ENCODE measurements at regions not wholly inside any gene's neighbourhood (a gene's known extent, or its start where the extent isn't known, plus 50 kb on each side); places are given as distances from the start of the nearest gene placed in this dataset.
"Not testable (repeated sequence)": the region's sequence is repeated elsewhere in the genome, so short reads cannot be mapped to it uniquely, and the experiment has no call there.

DNA sequence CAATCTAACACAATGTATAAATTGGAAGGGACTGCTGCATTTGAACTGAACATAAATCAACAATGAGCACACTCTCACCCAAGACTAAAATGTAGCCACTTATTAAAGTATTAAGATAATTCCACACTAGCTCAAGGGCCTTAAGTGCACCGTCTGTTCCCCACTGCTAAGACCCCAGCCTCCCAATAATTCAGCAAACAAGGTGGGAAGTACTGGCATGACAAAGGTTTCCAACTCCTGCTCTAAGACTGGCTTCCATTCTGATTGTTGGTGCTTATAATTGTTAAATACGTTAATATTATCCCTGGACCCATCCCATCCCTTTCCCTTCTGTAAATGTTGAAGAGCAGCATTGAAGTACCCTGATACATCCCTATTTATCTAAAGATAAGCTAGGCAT is 636.7 kb downstream of the NR2F1-AS1 start:
- Mint-ChIP-seq H3K4me3 (no peak overlapping the region), H3K9me3 (peaks cover 0 to 5% of the 10 kb centered on the region in 2 donors), H3K36me3 (ENCODE audit: insufficient read depth in 2 of 2) (no peaks in the 10 kb centered on the region), H3K27me3 (ENCODE audit: low read depth) (no peaks in the 10 kb centered on the region), H3K4me1 (ENCODE audit: low read depth) (no peaks in the 10 kb centered on the region), H3K27ac (no peak overlapping the region)
- DNase-seq (no peak), ATAC-seq (replicated peaks in 1 of 2) (no peak)

DNA sequence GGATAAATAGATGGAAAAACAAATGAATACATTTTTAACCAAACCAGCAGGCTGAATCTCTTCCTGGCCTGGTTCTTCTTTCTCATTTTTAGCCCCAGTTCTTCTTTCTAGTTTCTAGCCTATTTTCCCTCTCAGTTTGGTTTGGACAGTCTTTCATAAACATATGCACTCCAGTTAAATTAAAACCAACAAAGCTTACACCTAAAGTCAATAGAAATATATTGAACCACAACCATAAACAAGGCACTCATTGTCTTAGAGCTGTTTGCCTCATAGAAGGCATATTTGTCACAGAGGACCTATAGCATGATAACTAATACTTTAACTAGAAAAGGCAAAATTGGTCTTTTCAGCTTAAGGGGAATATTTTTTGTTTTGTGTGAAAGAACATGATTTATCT is 638.3 kb downstream of the NR2F1-AS1 start:
- no peak overlapping the region for H3K27ac Mint-ChIP-seq
- peaks cover 0 to 2% of the 10 kb centered on the region in 2 donors for H3K9me3 Mint-ChIP-seq
- H3K27me3 Mint-ChIP-seq (ENCODE audit: low read depth) = no peaks in the 10 kb centered on the region
- no peak for ATAC-seq (replicated peaks in 1 of 2)
- no peaks in the 10 kb centered on the region for H3K4me1 Mint-ChIP-seq (ENCODE audit: low read depth)
- DNase-seq = no peak
- no peak overlapping the region for H3K4me3 Mint-ChIP-seq
- H3K36me3 Mint-ChIP-seq (ENCODE audit: insufficient read depth in 2 of 2) = no peaks in the 10 kb centered on the region

DNA sequence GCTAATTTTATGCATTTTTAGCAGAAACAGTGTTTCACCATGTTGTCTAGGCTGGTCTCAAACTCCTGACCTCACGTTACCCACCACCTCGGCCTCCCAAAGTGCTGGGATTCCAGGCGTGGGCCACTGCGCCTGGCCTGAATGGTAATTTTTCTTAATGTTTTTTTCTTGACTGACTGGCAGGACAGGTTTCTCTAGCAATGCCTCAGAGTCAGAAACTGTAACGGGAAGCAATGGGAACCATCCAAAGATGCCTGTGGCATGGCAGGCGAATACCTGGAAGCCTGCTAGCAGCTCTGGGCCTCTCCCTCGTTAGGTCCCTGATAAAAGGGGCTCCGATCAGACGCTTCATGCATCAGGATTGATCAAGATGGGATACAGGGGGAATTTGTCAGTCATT is 639.2 kb downstream of the NR2F1-AS1 start:
- Mint-ChIP-seq H3K36me3 (ENCODE audit: insufficient read depth in 2 of 2) (no peaks in the 10 kb centered on the region), H3K9me3 (peaks cover 0 to 1% of the 10 kb centered on the region in 2 donors), H3K27ac (no peak overlapping the region), H3K4me1 (ENCODE audit: low read depth) (no peaks in the 10 kb centered on the region), H3K4me3 (no peak overlapping the region), H3K27me3 (ENCODE audit: low read depth) (no peaks in the 10 kb centered on the region)
- no peak for DNase-seq
- no peak for ATAC-seq (replicated peaks in 1 of 2)

DNA sequence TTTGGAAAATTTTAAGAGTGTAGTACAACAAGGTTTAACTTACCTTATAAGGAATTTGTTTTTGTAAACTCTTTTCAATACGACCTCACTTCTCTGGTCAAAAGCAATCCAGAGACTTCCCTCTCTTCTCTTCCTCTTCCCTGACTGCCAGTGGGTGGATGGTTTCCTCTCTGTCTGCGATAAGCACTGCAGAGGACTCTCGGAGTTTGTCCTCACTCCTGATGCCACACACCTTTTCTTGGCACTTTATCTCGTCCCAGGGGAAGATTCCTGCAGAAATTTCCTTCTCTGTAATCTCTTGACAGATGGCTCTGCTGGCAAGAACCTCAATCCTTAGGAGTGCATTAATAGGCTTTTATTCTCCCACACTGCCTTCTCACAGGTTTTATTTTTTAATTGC is 641.6 kb downstream of the NR2F1-AS1 start:
- DNase-seq (no peak), ATAC-seq (replicated peaks in 1 of 2) (no peak)
- no peaks in the 10 kb centered on the region for H3K27me3 Mint-ChIP-seq (ENCODE audit: low read depth)
- no peaks in the 10 kb centered on the region for H3K36me3 Mint-ChIP-seq (ENCODE audit: insufficient read depth in 2 of 2)
- no peak overlapping the region for H3K4me3 Mint-ChIP-seq
- no peak overlapping the region for H3K27ac Mint-ChIP-seq
- H3K9me3 Mint-ChIP-seq = peaks cover 0 to 1% of the 10 kb centered on the region in 2 donors
- H3K4me1 Mint-ChIP-seq (ENCODE audit: low read depth) = no peaks in the 10 kb centered on the region

DNA sequence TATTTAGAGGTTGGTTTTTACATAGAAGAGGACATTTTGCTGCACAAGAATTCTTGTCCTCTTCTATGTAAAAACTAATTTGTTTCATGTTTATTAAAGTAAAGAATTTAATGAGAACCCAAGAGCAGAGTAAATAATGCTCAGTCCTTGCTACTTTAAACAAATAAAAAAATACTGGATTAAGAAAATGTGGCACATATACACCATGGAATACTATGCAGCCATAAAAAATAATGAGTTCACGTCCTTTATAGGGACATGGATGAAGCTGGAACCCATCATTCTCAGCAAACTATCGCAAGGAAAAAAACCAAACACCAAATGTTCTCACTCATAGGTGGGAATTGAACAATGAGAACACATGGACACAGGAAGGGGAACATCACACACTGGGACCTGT is 643.6 kb downstream of the NR2F1-AS1 start:
- not testable (repeated sequence) for H3K9me3 Mint-ChIP-seq; H3K27me3 Mint-ChIP-seq (ENCODE audit: low read depth); H3K4me3 Mint-ChIP-seq; DNase-seq; H3K27ac Mint-ChIP-seq; H3K36me3 Mint-ChIP-seq (ENCODE audit: insufficient read depth in 2 of 2); ATAC-seq (replicated peaks in 1 of 2); H3K4me1 Mint-ChIP-seq (ENCODE audit: low read depth)

DNA sequence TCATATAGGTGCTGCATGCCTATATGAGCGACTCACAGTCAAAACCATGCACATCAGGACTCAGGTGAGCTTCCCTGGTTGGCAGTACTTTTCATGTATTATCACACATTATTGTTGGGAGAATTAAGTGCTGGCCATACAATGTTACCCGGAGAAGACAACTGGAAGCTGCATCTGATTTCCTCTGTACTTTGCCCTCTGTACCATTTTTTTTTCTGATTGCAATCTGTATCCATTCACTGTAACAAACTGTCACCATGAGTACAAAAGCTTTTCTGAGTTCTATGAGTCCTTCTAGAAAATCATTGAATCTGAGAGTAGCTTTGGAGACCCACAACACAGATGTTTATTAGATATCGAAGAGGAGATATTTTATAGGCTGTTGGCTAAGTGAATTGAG is 651.0 kb downstream of the NR2F1-AS1 start:
- Mint-ChIP-seq H3K36me3 (ENCODE audit: insufficient read depth in 2 of 2) (no peaks in the 10 kb centered on the region), H3K9me3 (peaks cover 0 to 1% of the 10 kb centered on the region in 2 donors), H3K27ac (no peak overlapping the region), H3K4me3 (no peak overlapping the region), H3K4me1 (ENCODE audit: low read depth) (no peaks in the 10 kb centered on the region), H3K27me3 (ENCODE audit: low read depth) (no peaks in the 10 kb centered on the region)
- DNase-seq = no peak
- ATAC-seq (replicated peaks in 1 of 2) = no peak

DNA sequence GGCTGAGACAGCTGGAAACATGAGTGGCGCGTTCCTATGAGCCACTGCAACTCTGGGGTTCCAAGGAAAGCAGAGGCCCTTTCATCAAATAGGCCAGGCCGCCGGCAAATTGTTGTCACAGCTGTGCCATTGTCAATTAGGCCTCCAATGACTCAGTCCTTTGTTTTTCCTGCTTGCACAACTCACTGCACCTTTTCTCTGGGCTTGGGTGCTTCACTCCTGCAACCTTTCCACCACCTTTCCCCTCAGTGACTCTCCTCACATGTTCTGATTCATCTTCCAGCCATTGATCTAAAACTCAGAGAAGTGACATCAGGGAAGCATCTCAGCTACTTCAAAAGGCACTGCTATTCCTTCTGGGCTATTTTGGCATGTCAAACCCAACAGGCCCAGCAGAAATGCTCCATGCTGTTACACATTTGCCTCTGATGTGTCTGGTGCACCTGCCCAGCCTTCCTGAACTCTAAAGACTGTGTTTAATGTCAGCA is 653.7 kb downstream of the NR2F1-AS1 start:
- ATAC-seq (replicated peaks in 1 of 2) (no peak), DNase-seq (no peak)
- Mint-ChIP-seq H3K27ac (no peak overlapping the region), H3K9me3 (peaks cover 0 to 2% of the 10 kb centered on the region in 2 donors), H3K27me3 (ENCODE audit: low read depth) (no peaks in the 10 kb centered on the region), H3K4me3 (no peak overlapping the region), H3K36me3 (ENCODE audit: insufficient read depth in 2 of 2) (no peaks in the 10 kb centered on the region), H3K4me1 (ENCODE audit: low read depth) (no peaks in the 10 kb centered on the region)

DNA sequence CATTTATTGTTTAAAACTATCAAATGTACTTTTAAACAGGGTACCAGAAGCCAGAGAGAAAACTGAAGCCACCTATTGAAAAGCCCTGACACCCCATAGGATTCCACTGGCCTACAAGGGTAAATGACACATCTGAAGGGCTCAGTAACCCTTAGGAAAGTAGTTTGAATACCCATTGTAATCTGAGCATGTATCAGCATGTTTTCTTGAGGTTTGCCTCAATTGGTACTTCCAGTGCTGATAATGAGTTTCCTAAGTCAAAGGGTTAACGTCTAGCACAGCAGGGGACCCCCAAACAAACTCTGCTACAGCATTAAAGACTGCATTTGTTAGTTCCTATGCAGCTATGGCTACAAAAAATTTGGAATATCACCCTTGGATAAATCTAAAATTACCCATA is 657.1 kb downstream of the NR2F1-AS1 start:
- Mint-ChIP-seq H3K4me1 (ENCODE audit: low read depth) (no peaks in the 10 kb centered on the region), H3K9me3 (peaks cover 3 to 5% of the 10 kb centered on the region in 2 donors), H3K4me3 (no peak overlapping the region), H3K36me3 (ENCODE audit: insufficient read depth in 2 of 2) (no peaks in the 10 kb centered on the region), H3K27me3 (ENCODE audit: low read depth) (no peaks in the 10 kb centered on the region), H3K27ac (no peak overlapping the region)
- no peak for DNase-seq
- ATAC-seq (replicated peaks in 1 of 2) = no peak

DNA sequence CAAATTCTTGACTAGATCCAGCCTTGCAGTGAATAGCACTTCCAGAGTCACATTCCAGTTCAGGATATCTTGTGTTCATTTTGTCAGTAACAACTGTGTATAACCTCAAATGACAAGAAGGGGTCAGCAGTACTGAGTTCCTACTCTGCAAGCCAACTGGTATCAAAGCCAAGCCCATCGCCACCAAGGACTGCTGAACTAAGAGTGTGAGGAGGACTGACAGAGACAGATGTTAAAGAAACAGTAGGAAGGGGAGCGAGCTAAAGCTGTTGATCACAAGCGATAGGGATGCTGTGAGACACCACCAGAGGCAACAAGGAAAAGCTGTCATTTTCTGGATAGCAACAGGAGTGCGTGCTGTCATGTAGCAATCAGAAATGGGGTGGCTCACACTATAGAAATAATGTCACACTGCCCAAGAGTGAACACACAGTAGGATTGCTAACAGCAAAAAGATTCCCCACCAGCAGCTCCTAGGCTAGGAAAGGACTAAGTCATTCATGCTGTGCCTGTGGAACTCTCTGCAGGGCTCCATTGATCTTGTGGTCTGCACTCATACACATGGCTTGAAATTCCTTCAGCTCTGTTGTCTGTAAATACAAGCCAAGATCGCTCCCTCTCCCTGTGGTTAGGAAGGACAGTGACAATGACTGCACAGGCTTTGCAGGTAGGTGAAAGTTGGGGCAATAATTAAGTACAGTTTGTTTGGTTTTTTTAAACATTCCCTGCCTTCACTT is 658.6 kb downstream of the NR2F1-AS1 start:
- no peak overlapping the region for H3K4me3 Mint-ChIP-seq
- no peak for DNase-seq
- no peaks in the 10 kb centered on the region for H3K36me3 Mint-ChIP-seq (ENCODE audit: insufficient read depth in 2 of 2)
- no peak overlapping the region for H3K27ac Mint-ChIP-seq
- H3K4me1 Mint-ChIP-seq (ENCODE audit: low read depth) = no peaks in the 10 kb centered on the region
- no peak for ATAC-seq (replicated peaks in 1 of 2)
- no peaks in the 10 kb centered on the region for H3K27me3 Mint-ChIP-seq (ENCODE audit: low read depth)
- peaks cover 3 to 5% of the 10 kb centered on the region in 2 donors for H3K9me3 Mint-ChIP-seq

DNA sequence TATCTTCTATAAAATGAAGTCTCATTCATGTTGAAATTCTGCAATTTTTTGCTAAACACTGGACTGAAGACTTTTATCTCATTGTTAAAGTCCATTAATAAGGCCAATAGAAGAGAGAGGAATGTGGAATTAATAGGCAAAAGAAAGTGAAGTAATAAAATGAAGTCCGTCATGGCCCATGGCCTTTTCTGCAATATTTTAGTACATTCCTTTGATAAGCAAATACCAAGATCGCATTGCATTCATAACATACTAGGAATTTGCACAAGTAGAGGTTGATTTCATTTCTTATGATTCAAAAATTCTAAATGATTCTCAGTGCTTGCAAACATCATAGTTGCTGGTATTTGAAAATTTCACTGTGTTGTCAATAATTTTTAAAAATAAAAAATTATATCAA is 664.0 kb downstream of the NR2F1-AS1 start:
- H3K27ac Mint-ChIP-seq = no peak overlapping the region
- H3K4me3 Mint-ChIP-seq = no peak overlapping the region
- no peaks in the 10 kb centered on the region for H3K4me1 Mint-ChIP-seq (ENCODE audit: low read depth)
- peaks cover 3% of the 10 kb centered on the region in 2 donors for H3K9me3 Mint-ChIP-seq
- DNase-seq (no peak), ATAC-seq (replicated peaks in 1 of 2) (no peak)
- no peaks in the 10 kb centered on the region for H3K36me3 Mint-ChIP-seq (ENCODE audit: insufficient read depth in 2 of 2)
- H3K27me3 Mint-ChIP-seq (ENCODE audit: low read depth) = no peaks in the 10 kb centered on the region

DNA sequence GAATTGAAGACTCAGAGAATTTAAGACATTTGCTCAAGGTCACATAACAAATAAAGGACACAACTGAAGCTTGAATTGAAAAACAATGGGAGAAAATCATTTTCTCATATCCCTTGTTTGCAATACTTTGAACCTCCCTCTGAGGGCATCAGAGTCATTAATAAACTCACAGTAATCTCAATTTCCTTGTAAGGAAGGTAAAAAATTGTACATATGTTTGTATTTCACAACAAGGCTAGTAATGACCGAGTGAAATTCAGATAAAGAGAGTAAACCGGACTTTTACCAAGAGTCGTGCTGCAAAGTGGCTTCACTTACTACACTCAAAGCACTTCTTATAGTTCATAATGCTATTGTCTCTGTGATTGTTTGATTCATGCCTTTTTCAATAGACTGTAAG is 665.0 kb downstream of the NR2F1-AS1 start:
- Mint-ChIP-seq H3K4me3 (no peak overlapping the region), H3K9me3 (peaks cover 3% of the 10 kb centered on the region in 2 donors), H3K36me3 (ENCODE audit: insufficient read depth in 2 of 2) (no peaks in the 10 kb centered on the region), H3K27ac (no peak overlapping the region), H3K27me3 (ENCODE audit: low read depth) (no peaks in the 10 kb centered on the region), H3K4me1 (ENCODE audit: low read depth) (no peaks in the 10 kb centered on the region)
- DNase-seq (no peak), ATAC-seq (replicated peaks in 1 of 2) (no peak)

DNA sequence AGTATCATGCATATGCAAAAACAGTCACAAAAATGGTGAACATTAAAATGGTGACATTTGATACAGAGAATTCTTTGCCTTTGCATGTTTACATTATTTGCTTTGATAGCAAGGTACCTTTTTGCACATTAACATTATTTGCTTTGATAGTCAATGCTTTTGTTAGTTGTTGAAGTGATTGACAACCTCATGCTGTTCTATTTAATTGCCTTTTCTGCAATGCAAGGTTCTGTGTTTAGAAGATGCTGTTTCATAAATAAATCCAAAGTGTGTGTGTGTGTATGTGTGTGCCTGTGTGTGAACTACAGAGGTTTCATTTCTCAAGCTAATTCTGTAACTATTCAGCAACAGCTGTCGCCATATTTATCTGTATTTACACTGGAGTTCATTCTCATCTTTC is 668.7 kb downstream of the NR2F1-AS1 start:
- H3K4me1 Mint-ChIP-seq (ENCODE audit: low read depth) = no peaks in the 10 kb centered on the region
- no peaks in the 10 kb centered on the region for H3K9me3 Mint-ChIP-seq
- no peak for ATAC-seq (replicated peaks in 1 of 2)
- no peak overlapping the region for H3K27ac Mint-ChIP-seq
- H3K4me3 Mint-ChIP-seq = no peak overlapping the region
- no peaks in the 10 kb centered on the region for H3K36me3 Mint-ChIP-seq (ENCODE audit: insufficient read depth in 2 of 2)
- no peak for DNase-seq
- H3K27me3 Mint-ChIP-seq (ENCODE audit: low read depth) = no peaks in the 10 kb centered on the region

DNA sequence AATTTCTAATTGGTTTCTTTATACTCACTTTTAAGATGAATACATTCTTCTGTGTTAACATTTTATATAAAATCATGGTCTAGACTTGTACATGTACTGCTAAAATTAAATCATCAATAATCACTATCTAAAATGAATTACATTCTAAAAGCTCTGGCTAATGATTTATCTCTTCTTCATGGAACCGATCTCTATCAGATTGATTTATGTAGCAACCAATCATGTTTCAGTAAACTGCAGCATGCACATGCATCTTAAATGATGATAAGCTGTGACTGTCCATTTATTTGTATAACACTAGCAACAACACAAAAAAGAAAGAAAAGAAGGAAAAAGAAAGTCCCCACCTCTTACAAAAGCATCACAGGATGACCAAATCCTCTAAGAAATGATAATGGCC is 669.2 kb downstream of the NR2F1-AS1 start:
- H3K27ac Mint-ChIP-seq = no peak overlapping the region
- H3K36me3 Mint-ChIP-seq (ENCODE audit: insufficient read depth in 2 of 2) = no peaks in the 10 kb centered on the region
- no peaks in the 10 kb centered on the region for H3K4me1 Mint-ChIP-seq (ENCODE audit: low read depth)
- no peaks in the 10 kb centered on the region for H3K27me3 Mint-ChIP-seq (ENCODE audit: low read depth)
- no peak for DNase-seq
- H3K9me3 Mint-ChIP-seq = no peaks in the 10 kb centered on the region
- no peak overlapping the region for H3K4me3 Mint-ChIP-seq
- no peak for ATAC-seq (replicated peaks in 1 of 2)

DNA sequence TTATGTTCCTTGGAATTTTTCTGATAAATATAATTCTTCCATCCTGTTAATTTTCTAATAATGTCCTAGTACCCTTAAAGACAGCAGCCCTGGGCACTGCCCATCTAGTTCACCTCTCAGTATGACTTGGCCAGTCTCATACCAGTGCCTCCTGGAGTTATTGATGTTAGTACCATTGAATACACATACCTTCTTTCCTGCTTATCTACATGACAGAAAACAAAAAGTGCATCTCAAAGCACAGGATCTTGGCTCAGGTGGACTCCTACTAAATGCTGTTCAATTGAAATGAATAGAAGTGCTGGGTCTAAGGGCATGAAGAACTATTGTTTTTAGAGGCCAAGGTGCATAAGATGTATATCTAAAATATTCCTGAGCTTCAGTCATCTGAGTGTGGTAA is 669.7 kb downstream of the NR2F1-AS1 start:
- ATAC-seq (replicated peaks in 1 of 2) = no peak
- no peak for DNase-seq
- Mint-ChIP-seq H3K4me3 (no peak overlapping the region), H3K9me3 (peaks cover under 1% of the 10 kb centered on the region in 2 donors), H3K27me3 (ENCODE audit: low read depth) (no peaks in the 10 kb centered on the region), H3K36me3 (ENCODE audit: insufficient read depth in 2 of 2) (no peaks in the 10 kb centered on the region), H3K4me1 (ENCODE audit: low read depth) (no peaks in the 10 kb centered on the region), H3K27ac (no peak overlapping the region)
